ENCODE measurements at regions not wholly inside any gene's neighbourhood (a gene's known extent, or its start where the extent isn't known, plus 50 kb on each side); places are given as distances from the start of the nearest gene placed in this dataset.

DNA sequence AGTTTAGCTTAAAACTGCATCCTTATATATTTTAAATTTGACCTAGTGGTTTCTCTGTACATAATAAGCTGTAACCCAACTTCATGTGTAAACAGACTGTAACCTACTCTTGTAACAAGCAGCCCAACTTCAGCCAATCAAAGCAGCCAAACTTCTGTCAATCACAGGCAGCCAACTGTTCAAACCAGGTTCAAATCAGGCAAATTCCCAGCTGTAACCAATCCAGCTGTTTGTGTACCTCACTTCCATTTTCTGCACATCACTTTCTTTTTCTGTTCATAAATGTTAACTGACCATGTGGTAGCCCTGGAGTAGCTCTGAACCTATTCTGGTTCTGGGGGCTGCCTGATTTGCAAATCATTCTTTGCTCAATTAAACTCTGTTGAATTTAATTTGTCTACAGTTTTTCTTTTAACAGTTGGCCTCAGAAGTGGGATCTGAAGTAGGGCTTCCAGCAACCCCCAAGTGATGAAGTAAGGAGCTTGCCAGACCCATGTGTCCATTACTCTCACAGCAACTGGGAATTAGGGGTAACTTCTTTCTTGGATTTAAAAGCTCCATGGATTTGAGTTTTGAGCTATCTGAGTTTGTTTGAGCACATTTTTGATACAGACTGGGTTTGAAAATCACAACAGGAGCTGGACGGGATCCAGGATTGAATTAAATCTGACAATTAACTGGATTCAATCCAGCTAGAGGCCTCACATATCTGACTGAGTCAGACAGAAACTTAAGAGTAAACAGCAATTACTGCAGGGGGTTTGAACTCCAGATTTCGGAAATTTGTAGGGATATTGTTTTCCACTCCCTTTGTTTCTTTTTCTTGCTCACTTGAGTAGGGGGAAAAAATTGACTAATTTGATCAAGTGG, 1569.7 kb upstream of the SLC39A10 start:
- Histone ChIP-seq H3K79me2 (ENCODE audit: insufficient read depth) (no peaks in the 10 kb centered on the region), H3K9me2 (0 out of 2 replicates have a peak, but pooled peaks cover 5% of the 10 kb centered on the region), H3K4me2 (no peak overlapping the region), H3F3A (replicated peaks; ENCODE audit: insufficient read depth) (no peaks in the 10 kb centered on the region), H3K4me1 (ENCODE audit: control insufficient read depth in 1 of 2, insufficient read depth in 2 of 2, low read depth in 1 of 2, low read length in 1 of 2) (no peaks in the 10 kb centered on the region; a peak in 1 of 4 replicates), H3K27ac (ENCODE audit: low read depth in 2 of 2, low read length in 1 of 2) (no peak overlapping the region; a peak in 1 of 4 replicates), H4K20me1 (ENCODE audit: insufficient read depth) (no peaks in the 10 kb centered on the region), H3K27me3 (ENCODE audit: insufficient read depth) (no peaks in the 10 kb centered on the region), H2AFZ (ENCODE audit: low read depth) (no peak overlapping the region), H3K36me3 (replicated peaks in 1 of 2; ENCODE audit: control insufficient read depth in 1 of 2, insufficient read depth in 2 of 2, low read length in 1 of 2) (no peaks in the 10 kb centered on the region), H3K9ac (no peak overlapping the region), H3K4me3 (ENCODE audit: low read depth in 2 of 2, low read length in 1 of 2) (no peak overlapping the region), H3K9me3 (no peaks in the 10 kb centered on the region; the same call in 1 of the 2 replicates)
- ChIA-PET CTCF (interaction anchor here (0.9 kb wide), 1 partner anchor 10 kb away, joined by 3 read pairs; no protein-coding TSS in a partner anchor), POLR2A (no interaction called here)
- DNase-seq: no peak
- TF ChIP-seq, protein P1, sequence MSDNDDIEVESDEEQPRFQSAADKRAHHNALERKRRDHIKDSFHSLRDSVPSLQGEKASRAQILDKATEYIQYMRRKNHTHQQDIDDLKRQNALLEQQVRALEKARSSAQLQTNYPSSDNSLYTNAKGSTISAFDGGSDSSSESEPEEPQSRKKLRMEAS (IDR thresholded peaks at IDR 0.05; ENCODE audit: low read depth): no peak
- TF ChIP-seq NFIC (IDR thresholded peaks at IDR 0.05; ENCODE audit: borderline replicate concordance): peak; percentile 81
- peak in 1 of 2 experiments; percentile 21; a peak in 1 of 4 replicates for TF ChIP-seq EP300 (IDR thresholded peaks at IDR 0.05; ENCODE audit: borderline replicate concordance in 1 of 2, low read depth in 1 of 2, low read length in 1 of 2)
- TF ChIP-seq RFX5 (IDR thresholded peaks at IDR 0.05; ENCODE audit: low read length): no peak
- peak; percentile 55 for TF ChIP-seq PBX3 (IDR thresholded peaks at IDR 0.05)
- WGBS (ENCODE audit: low lambda C conversion rate): 17% methylated on average over 2 of the region's 2 CpGs

DNA sequence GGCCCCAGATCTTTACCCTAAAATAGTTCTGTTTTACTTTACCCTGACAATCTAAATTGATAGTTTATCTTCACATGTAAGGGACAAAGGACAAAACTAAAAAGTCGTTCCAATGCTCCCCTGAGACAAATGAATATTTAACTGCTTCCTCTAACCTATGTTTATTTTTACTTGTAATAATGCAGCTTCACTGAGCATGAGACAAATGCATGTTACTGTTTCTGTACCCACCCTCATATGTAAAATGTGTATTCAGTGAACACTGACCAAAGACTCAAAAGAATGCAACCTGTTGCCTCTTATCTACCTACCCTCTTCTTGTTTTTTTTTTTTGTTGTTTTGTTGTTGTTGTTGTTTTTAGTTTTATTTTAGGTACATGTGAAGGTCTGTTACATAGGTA, 1570.9 kb upstream of the SLC39A10 start:
- 3% methylated on average over 1 of the region's 1 CpG for WGBS (ENCODE audit: low lambda C conversion rate)
- CTCF ChIA-PET: no interaction called here

More for the DNA sequence above, 1570.9 kb upstream of the SLC39A10 start:
- Histone ChIP-seq H2AFZ (ENCODE audit: low read depth) (no peak overlapping the region), H3K4me2 (no peak overlapping the region), H3K27me3 (ENCODE audit: insufficient read depth) (no peaks in the 10 kb centered on the region), H3F3A (replicated peaks; ENCODE audit: insufficient read depth) (no peaks in the 10 kb centered on the region), H3K27ac (ENCODE audit: low read depth in 2 of 2, low read length in 1 of 2) (no peak overlapping the region), H3K9me3 (no peaks in the 10 kb centered on the region; the same call in 1 of the 2 replicates), H3K4me3 (ENCODE audit: low read depth in 2 of 2, low read length in 1 of 2) (no peak overlapping the region), H3K9me2 (0 out of 2 replicates have a peak, but pooled peaks cover 5% of the 10 kb centered on the region), H3K9ac (no peak overlapping the region), H3K79me2 (ENCODE audit: insufficient read depth) (no peaks in the 10 kb centered on the region), H4K20me1 (ENCODE audit: insufficient read depth) (no peaks in the 10 kb centered on the region), H3K4me1 (ENCODE audit: control insufficient read depth in 1 of 2, insufficient read depth in 2 of 2, low read depth in 1 of 2, low read length in 1 of 2) (no peaks in the 10 kb centered on the region; a peak in 1 of 4 replicates), H3K36me3 (replicated peaks in 1 of 2; ENCODE audit: control insufficient read depth in 1 of 2, insufficient read depth in 2 of 2, low read length in 1 of 2) (no peaks in the 10 kb centered on the region)
- no peak for DNase-seq
- POLR2A ChIA-PET: no interaction called here
- TF ChIP-seq TAF1 (IDR thresholded peaks at IDR 0.05; ENCODE audit: borderline replicate concordance, low read depth, low read length) (no peak), FOSL2 (IDR thresholded peaks at IDR 0.05; ENCODE audit: borderline replicate concordance, low read depth) (no peak), NFIC (IDR thresholded peaks at IDR 0.05; ENCODE audit: borderline replicate concordance) (no peak), RFX5 (IDR thresholded peaks at IDR 0.05; ENCODE audit: low read length) (no peak), USF1 (IDR thresholded peaks at IDR 0.05; ENCODE audit: borderline replicate concordance, low read depth) (no peak), MEF2A (IDR thresholded peaks at IDR 0.05; ENCODE audit: borderline replicate concordance, low read depth) (no peak), IRF3 (IDR thresholded peaks at IDR 0.05; ENCODE audit: low read depth, low read length) (no peak), FOXM1 (IDR thresholded peaks at IDR 0.05; ENCODE audit: low read depth) (no peak), GABPA (IDR thresholded peaks at IDR 0.05; ENCODE audit: low read depth) (no peak), GATA2 (CRISPR knock-in tag; IDR thresholded peaks at IDR 0.05) (no peak), SMC3 (IDR thresholded peaks at IDR 0.05; ENCODE audit: low read depth, low read length) (no peak), EP300 (IDR thresholded peaks at IDR 0.05; ENCODE audit: borderline replicate concordance in 1 of 2, low read depth in 1 of 2, low read length in 1 of 2) (no peak), MXI1 (IDR thresholded peaks at IDR 0.05; ENCODE audit: low read depth, low read length) (no peak), YY1 (IDR thresholded peaks at IDR 0.05; ENCODE audit: low read depth) (no peak), POLR2AphosphoS5 (IDR thresholded peaks at IDR 0.05; ENCODE audit: low read depth, low read length) (no peak)
- TF ChIP-seq, protein P2, sequence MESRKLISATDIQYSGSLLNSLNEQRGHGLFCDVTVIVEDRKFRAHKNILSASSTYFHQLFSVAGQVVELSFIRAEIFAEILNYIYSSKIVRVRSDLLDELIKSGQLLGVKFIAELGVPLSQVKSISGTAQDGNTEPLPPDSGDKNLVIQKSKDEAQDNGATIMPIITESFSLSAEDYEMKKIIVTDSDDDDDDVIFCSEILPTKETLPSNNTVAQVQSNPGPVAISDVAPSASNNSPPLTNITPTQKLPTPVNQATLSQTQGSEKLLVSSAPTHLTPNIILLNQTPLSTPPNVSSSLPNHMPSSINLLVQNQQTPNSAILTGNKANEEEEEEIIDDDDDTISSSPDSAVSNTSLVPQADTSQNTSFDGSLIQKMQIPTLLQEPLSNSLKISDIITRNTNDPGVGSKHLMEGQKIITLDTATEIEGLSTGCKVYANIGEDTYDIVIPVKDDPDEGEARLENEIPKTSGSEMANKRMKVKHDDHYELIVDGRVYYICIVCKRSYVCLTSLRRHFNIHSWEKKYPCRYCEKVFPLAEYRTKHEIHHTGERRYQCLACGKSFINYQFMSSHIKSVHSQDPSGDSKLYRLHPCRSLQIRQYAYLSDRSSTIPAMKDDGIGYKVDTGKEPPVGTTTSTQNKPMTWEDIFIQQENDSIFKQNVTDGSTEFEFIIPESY (IDR thresholded peaks at IDR 0.05; ENCODE audit: borderline replicate concordance, low read depth): no peak
